Mucosa of descending colon (tissue), 3 donors: ENCODE measurements at regions not wholly inside any gene's neighbourhood (a gene's known extent, or its start where the extent isn't known, plus 50 kb on each side); places are given as distances from the start of the nearest gene placed in this dataset.

Source experiments
- ATAC-seq: fragments of 200-7000 bp; cut with Tn5 transposase; one replicate; pipeline ENCODE4 v1.9.1; 2020; ENCODE audit warnings: mild to moderate bottlenecking, moderate library complexity
- DNase-seq, 3 donors: peaks; one replicate each; pipeline ENCODE4 v3.0.0-alpha.2; 2020
- H3K36me3 ChIP-seq: fragments of 200-600 bp; one replicate; pipeline ENCODE4 v1.8.0; 2021; ENCODE audit warnings: low read depth, mild to moderate bottlenecking
- H3K4me1 ChIP-seq: fragments of 200-600 bp; one replicate; pipeline ENCODE4 v1.8.0; 2021; ENCODE audit warnings: low read depth, mild to moderate bottlenecking
- H3K4me3 ChIP-seq: fragments of 200-600 bp; one replicate; pipeline ENCODE4 v1.8.0; 2021; ENCODE audit warnings: mild to moderate bottlenecking
- H3K9me3 ChIP-seq: fragments of 200-600 bp; one replicate; pipeline ENCODE4 v1.8.0; 2021; ENCODE audit warnings: mild to moderate bottlenecking
- CTCF ChIP-seq: fragments of 200-600 bp; IDR thresholded peaks from one replicate; pipeline ENCODE4 v1.8.0; 2022; ENCODE audit warnings: antibody characterized with exemption, mild to moderate bottlenecking
- intact Hi-C, 2 donors: fragments of 100-400 bp; cut with DNase I in 1 of 2; cut with micrococcal nuclease in 1 of 2; formaldehyde crosslinking; loops; one replicate each; pipeline versions ENCODE4 v1.11.0 to v1.11.1; 2022; cut with DNase I, micrococcal nuclease
- donor health status: DM: no; HTN: no; CAD: no; lungs with moderate emphysema.
- donor health status: DM: no; HTN: no; CAD: no.
- donor health status: DM: no; HTN: yes; CAD: no.

GRCh38 chr1:103854279-103854678 lies 104.6 kb downstream of the AMY1C start:
- no peak for TF ChIP-seq CTCF
- Histone ChIP-seq H3K4me1 (no peaks in the 10 kb centered on the region), H3K36me3 (no peaks in the 10 kb centered on the region), H3K9me3 (peaks cover 19% of the 10 kb centered on the region), H3K4me3 (no peak overlapping the region)
- intact Hi-C loops, result no loop called here
- DNase-seq (no peak), ATAC-seq (no peak)

GRCh38 chr1:103859721-103860120 lies 110.0 kb downstream of the AMY1C start:
- H3K36me3 ChIP-seq, result no peaks in the 10 kb centered on the region
- H3K9me3 ChIP-seq, result peaks cover 8% of the 10 kb centered on the region
- ATAC-seq (no peak), DNase-seq (no peak)
- intact Hi-C loops, result no loop called here
- no peak for TF ChIP-seq CTCF
- no peaks in the 10 kb centered on the region for H3K4me1 ChIP-seq
- H3K4me3 ChIP-seq, result no peak overlapping the region

GRCh38 chr1:103898576-103899345 lies 149.1 kb downstream of the AMY1C start:
- ATAC-seq, result no peak
- no peak for DNase-seq
- intact Hi-C loops, result no loop called here

GRCh38 chr1:103900005-103900404 lies 150.3 kb downstream of the AMY1C start:
- TF ChIP-seq CTCF, result no peak
- Histone ChIP-seq H3K4me3 (no peak overlapping the region), H3K36me3 (no peaks in the 10 kb centered on the region), H3K9me3 (no peaks in the 10 kb centered on the region), H3K4me1 (no peaks in the 10 kb centered on the region)
- DNase-seq, result no peak
- intact Hi-C loops, result no loop called here
- no peak for ATAC-seq

More at GRCh38 chr1:103898576-103899345, 149.1 kb downstream of the AMY1C start:
- no peaks in the 10 kb centered on the region for H3K9me3 ChIP-seq
- H3K36me3 ChIP-seq, result no peaks in the 10 kb centered on the region
- H3K4me1 ChIP-seq, result no peaks in the 10 kb centered on the region
- TF ChIP-seq CTCF, result no peak
- H3K4me3 ChIP-seq, result no peak overlapping the region

- TF ChIP-seq CTCF, result no peak
- DNase-seq, result no peak
- no peak for ATAC-seq
- Histone ChIP-seq H3K36me3 (no peaks in the 10 kb centered on the region), H3K9me3 (no peaks in the 10 kb centered on the region), H3K4me1 (no peaks in the 10 kb centered on the region), H3K4me3 (no peak overlapping the region)
- intact Hi-C loops, result no loop called here
Measured at GRCh38 chr1:103901072-103901471, 151.4 kb downstream of the AMY1C start.
